ENCODE measurements at regions not wholly inside any gene's neighbourhood (a gene's known extent, or its start where the extent isn't known, plus 50 kb on each side); places are given as distances from the start of the nearest gene placed in this dataset.

- no peak for DNase-seq
- TF ChIP-seq CTCF (IDR thresholded peaks at IDR 0.05) = no peak
- Histone ChIP-seq H3K4me1 (no peaks in the 10 kb centered on the region), H3K9me3 (no peaks in the 10 kb centered on the region), H3K27me3 (no peaks in the 10 kb centered on the region), H3K36me3 (no peaks in the 10 kb centered on the region), H3K27ac (no peak overlapping the region), H3K4me3 (no peak overlapping the region)
- no peak for ATAC-seq
- intact Hi-C loops (cut with DNase I) = no loop called here
Measured at GRCh38 chr12:131618701-131619100, 92.2 kb upstream of the SFSWAP start.

- no peaks in the 10 kb centered on the region for H3K4me1 ChIP-seq
- no peak overlapping the region for H3K27ac ChIP-seq
- intact Hi-C loops (cut with DNase I) = no loop called here
- ATAC-seq = no peak
- no peaks in the 10 kb centered on the region for H3K9me3 ChIP-seq
- TF ChIP-seq CTCF (IDR thresholded peaks at IDR 0.05) = no peak
- DNase-seq = no peak
- no peaks in the 10 kb centered on the region for H3K36me3 ChIP-seq
- H3K27me3 ChIP-seq = no peaks in the 10 kb centered on the region
- H3K4me3 ChIP-seq = no peak overlapping the region
Measured at GRCh38 chr12:131619106-131619642, 91.7 kb upstream of the SFSWAP start.

- TF ChIP-seq CTCF (IDR thresholded peaks at IDR 0.05) = no peak
- ATAC-seq = no peak
- DNase-seq = no peak
- Histone ChIP-seq H3K9me3 (no peaks in the 10 kb centered on the region), H3K36me3 (no peaks in the 10 kb centered on the region), H3K4me3 (no peak overlapping the region), H3K27ac (no peak overlapping the region), H3K4me1 (no peaks in the 10 kb centered on the region), H3K27me3 (no peaks in the 10 kb centered on the region)
- intact Hi-C loops (cut with DNase I) = no loop called here
Measured at GRCh38 chr12:131619736-131620506, 91.0 kb upstream of the SFSWAP start.

- Histone ChIP-seq H3K4me1 (no peaks in the 10 kb centered on the region), H3K27ac (no peak overlapping the region), H3K36me3 (no peaks in the 10 kb centered on the region), H3K27me3 (no peaks in the 10 kb centered on the region), H3K9me3 (no peaks in the 10 kb centered on the region), H3K4me3 (no peak overlapping the region)
- no peak for TF ChIP-seq CTCF (IDR thresholded peaks at IDR 0.05)
- intact Hi-C loops (cut with DNase I) = no loop called here
- ATAC-seq (no peak), DNase-seq (no peak)
Measured at GRCh38 chr12:131620520-131620919, 90.4 kb upstream of the SFSWAP start.

- no peak for TF ChIP-seq CTCF (IDR thresholded peaks at IDR 0.05)
- H3K27ac ChIP-seq = no peak overlapping the region
- DNase-seq (no peak), ATAC-seq (no peak)
- H3K9me3 ChIP-seq = no peaks in the 10 kb centered on the region
- intact Hi-C loops (cut with DNase I) = no loop called here
- no peaks in the 10 kb centered on the region for H3K36me3 ChIP-seq
- H3K4me3 ChIP-seq = no peak overlapping the region
- H3K27me3 ChIP-seq = no peaks in the 10 kb centered on the region
- no peaks in the 10 kb centered on the region for H3K4me1 ChIP-seq
Measured at GRCh38 chr12:131620946-131621681, 89.8 kb upstream of the SFSWAP start.
